Large intestine (tissue), 3 donors: ENCODE measurements at regions not wholly inside any gene's neighbourhood (a gene's known extent, or its start where the extent isn't known, plus 50 kb on each side); places are given as distances from the start of the nearest gene placed in this dataset.

Experiments
- DNase-seq, 2 donors: peaks; one replicate each; pipeline versions ENCODE4 v3.0.0 to v3.0.0-alpha.2; 2013
- H3K27ac ChIP-seq: one replicate; pipeline ENCODE4 v1.5.1; 2013; ENCODE audit warnings: low read length
- H3K27me3 ChIP-seq: 2 replicates; pipeline ENCODE4 v1.6.1; 2013; ENCODE audit warnings: low read length; ENCODE audit not compliant: control insufficient read depth, insufficient read depth
- H3K36me3 ChIP-seq: 2 replicates; pipeline ENCODE4 v1.6.1; 2013; ENCODE audit warnings: low read length; ENCODE audit not compliant: control insufficient read depth, insufficient read depth
- H3K4me1 ChIP-seq: one replicate; pipeline ENCODE4 v1.6.1; 2013; ENCODE audit warnings: low read length; ENCODE audit not compliant: control insufficient read depth, insufficient read depth
- H3K4me3 ChIP-seq: one replicate; pipeline ENCODE4 v1.5.1; 2013; ENCODE audit warnings: low read length
- H3K9me3 ChIP-seq: one replicate; pipeline ENCODE4 v1.6.1; 2013; ENCODE audit warnings: mild to moderate bottlenecking, low read depth, low read length, moderate library complexity; ENCODE audit not compliant: control insufficient read depth
- WGBS: methylation state at CpG from one replicate; pipeline ENCODE4 v1.1.5; 2013; ENCODE audit warnings: low lambda C conversion rate; ENCODE audit not compliant: insufficient coverage; 5-methylcytosine and 5-hydroxymethylcytosine counted together

GRCh38 chr14:39880965-39881364, 448.7 kb upstream of the FBXO33 start:
- Histone ChIP-seq H3K4me1 (peaks cover 12% of the 10 kb centered on the region), H3K9me3 (no peaks in the 10 kb centered on the region), H3K4me3 (no peak overlapping the region), H3K36me3 (no peaks in the 10 kb centered on the region), H3K27me3 (no peaks in the 10 kb centered on the region), H3K27ac (no peak overlapping the region)
- WGBS = no CpG with 5 or more reads among the region's 1 CpG
- no peak for DNase-seq

GRCh38 chr14:39880106-39880695, 448.0 kb upstream of the FBXO33 start:
- no peaks in the 10 kb centered on the region for H3K27me3 ChIP-seq
- no peak overlapping the region for H3K27ac ChIP-seq
- no peak for DNase-seq
- H3K4me3 ChIP-seq = no peak overlapping the region
- H3K4me1 ChIP-seq = peaks cover 14% of the 10 kb centered on the region
- H3K9me3 ChIP-seq = no peaks in the 10 kb centered on the region
- no CpG with 5 or more reads among the region's 1 CpG for WGBS
- no peaks in the 10 kb centered on the region for H3K36me3 ChIP-seq

DNA sequence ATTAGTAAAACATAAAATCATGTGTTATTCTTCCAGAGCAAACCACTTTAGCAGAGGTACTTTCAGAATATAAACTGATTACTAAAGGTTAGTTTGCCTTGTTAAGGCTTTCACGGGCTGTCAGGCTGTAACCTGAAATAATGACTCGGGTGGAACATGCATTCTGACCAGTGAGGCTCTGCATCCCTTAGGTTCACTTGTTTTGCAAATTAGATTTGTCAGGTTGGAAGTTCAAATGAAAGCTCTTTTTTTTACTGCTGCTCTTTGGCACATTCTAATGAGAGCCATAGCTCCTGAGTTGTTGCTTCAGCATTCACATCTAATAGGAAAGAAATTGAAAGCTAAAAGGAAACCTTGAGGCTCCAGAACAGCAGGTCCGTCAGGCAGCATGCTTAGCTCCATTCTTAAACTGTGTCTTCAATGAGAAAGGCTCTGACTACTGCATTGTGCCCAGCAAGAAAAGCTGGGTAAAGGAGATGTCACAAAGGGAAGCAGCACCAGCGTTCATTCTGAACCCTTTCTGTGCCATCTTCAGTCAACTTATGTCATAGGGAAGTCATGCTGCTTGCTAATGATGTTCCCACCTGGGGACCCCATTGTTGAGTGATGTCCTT, 445.5 kb upstream of the FBXO33 start:
- peak in 1 of 2 donors; percentile 34 for DNase-seq
- no CpG with 5 or more reads among the region's 4 CpGs for WGBS
- Histone ChIP-seq H3K9me3 (no peaks in the 10 kb centered on the region), H3K27ac (peak overlapping the region; percentile 68), H3K4me1 (peaks cover 24% of the 10 kb centered on the region), H3K4me3 (no peak overlapping the region), H3K36me3 (no peaks in the 10 kb centered on the region), H3K27me3 (no peaks in the 10 kb centered on the region)

- Histone ChIP-seq H3K4me3 (no peak overlapping the region), H3K4me1 (peaks cover 24% of the 10 kb centered on the region), H3K27ac (peak overlapping the region; percentile 68), H3K36me3 (no peaks in the 10 kb centered on the region), H3K9me3 (no peaks in the 10 kb centered on the region), H3K27me3 (no peaks in the 10 kb centered on the region)
- no CpG with 5 or more reads among the region's 1 CpG for WGBS
- DNase-seq = no peak
These were observed 444.7 kb upstream of the FBXO33 start for GRCh38 chr14:39876916-39877315.

DNA sequence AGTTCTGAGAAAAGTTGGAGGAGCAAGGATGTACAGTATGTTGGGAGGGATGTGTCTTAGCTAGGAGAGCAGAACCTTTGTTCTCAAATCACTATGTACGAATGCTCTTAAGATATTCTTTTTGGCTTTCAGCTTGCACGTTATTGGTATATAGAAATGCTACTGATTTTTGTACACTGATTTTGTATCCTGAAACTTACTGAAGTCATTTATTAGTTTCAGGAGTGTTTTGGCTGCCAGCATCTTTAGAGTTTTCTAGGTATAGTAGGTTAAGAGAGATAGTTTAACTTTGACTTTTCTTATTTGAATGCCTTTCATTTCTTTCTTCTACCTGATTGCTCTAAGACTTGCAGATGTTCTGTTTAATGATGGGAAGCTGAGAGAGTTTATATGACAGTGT, 442.8 kb upstream of the FBXO33 start:
- no peak overlapping the region for H3K4me3 ChIP-seq
- WGBS = no CpG with 5 or more reads among the region's 2 CpGs

GRCh38 chr14:39873791-39874190, 441.6 kb upstream of the FBXO33 start:
- Histone ChIP-seq H3K36me3 (no peaks in the 10 kb centered on the region), H3K4me3 (no peak overlapping the region), H3K4me1 (peaks cover 24% of the 10 kb centered on the region), H3K27ac (peak overlapping the region; percentile 38), H3K27me3 (no peaks in the 10 kb centered on the region), H3K9me3 (no peaks in the 10 kb centered on the region)
- WGBS = 17% methylated on average over 1 of the region's 1 CpG
- DNase-seq = peak; percentile 34 to 73

More for the DNA sequence above, 442.8 kb upstream of the FBXO33 start:
- Histone ChIP-seq H3K4me1 (peaks cover 24% of the 10 kb centered on the region), H3K9me3 (no peaks in the 10 kb centered on the region), H3K27me3 (no peaks in the 10 kb centered on the region), H3K36me3 (no peaks in the 10 kb centered on the region), H3K27ac (no peak overlapping the region)
- no peak for DNase-seq

GRCh38 chr14:39868949-39869348, 436.7 kb upstream of the FBXO33 start:
- peaks cover 6% of the 10 kb centered on the region for H3K4me1 ChIP-seq
- H3K9me3 ChIP-seq = no peaks in the 10 kb centered on the region
- DNase-seq = no peak
- no peak overlapping the region for H3K4me3 ChIP-seq
- no peaks in the 10 kb centered on the region for H3K27me3 ChIP-seq
- no peak overlapping the region for H3K27ac ChIP-seq
- no peaks in the 10 kb centered on the region for H3K36me3 ChIP-seq
- 80% methylated on average over 1 of the region's 1 CpG for WGBS

- no CpG with 5 or more reads among the region's 3 CpGs for WGBS
- Histone ChIP-seq H3K27ac (no peak overlapping the region), H3K36me3 (no peaks in the 10 kb centered on the region), H3K4me3 (no peak overlapping the region), H3K27me3 (no peaks in the 10 kb centered on the region), H3K9me3 (no peaks in the 10 kb centered on the region), H3K4me1 (peaks cover 11% of the 10 kb centered on the region)
- DNase-seq = no peak
These were observed 436.0 kb upstream of the FBXO33 start for GRCh38 chr14:39868251-39868650.

DNA sequence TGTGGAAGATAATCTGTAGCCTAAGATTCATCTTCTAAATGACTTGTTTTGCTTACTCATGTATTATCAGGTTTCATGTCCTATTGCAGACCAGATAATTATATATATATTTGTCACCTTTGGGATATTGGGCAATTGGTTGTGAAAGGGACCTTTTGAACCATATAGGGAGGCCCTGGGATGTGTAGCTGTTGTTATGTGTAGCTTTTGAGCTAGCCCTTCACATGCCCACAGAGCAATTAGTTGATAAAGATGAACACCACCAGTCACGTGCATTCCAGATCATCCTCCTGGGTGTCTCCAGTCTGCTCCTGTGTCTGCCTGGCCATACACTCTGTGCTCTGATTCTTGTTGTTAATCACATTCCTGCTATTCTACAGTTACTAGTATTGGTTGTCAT, 431.2 kb upstream of the FBXO33 start:
- no peaks in the 10 kb centered on the region for H3K27me3 ChIP-seq
- H3K36me3 ChIP-seq = no peaks in the 10 kb centered on the region
- H3K9me3 ChIP-seq = no peaks in the 10 kb centered on the region
- DNase-seq = peak; percentile 80 to 86
- H3K4me3 ChIP-seq = no peak overlapping the region
- peaks cover 41% of the 10 kb centered on the region for H3K4me1 ChIP-seq
- WGBS = no CpG with 5 or more reads among the region's 1 CpG
- H3K27ac ChIP-seq = peak overlapping the region; percentile 70

DNA sequence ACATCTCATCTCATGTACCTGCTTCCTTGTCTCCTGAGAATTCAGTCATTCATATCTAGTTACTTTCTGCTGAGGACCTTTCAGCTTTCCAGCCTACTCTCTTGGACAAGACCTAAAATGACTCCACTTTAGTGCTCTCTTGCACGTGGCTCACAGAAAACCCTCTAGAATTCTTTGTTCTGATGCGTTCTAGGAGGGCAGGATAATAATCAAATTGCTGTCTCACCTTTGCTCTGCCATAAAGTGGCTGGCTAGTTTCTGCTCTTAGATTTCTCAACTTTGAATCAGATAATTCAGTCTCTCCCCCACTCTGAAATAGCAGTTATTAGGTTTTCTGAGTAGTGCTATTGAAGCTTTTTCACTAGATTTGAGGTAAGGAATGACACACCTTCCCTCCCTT, 429.5 kb upstream of the FBXO33 start:
- no peaks in the 10 kb centered on the region for H3K36me3 ChIP-seq
- WGBS = no CpG with 5 or more reads among the region's 2 CpGs
- H3K4me1 ChIP-seq = peaks cover 43% of the 10 kb centered on the region
- no peaks in the 10 kb centered on the region for H3K27me3 ChIP-seq
- H3K4me3 ChIP-seq = no peak overlapping the region
- DNase-seq = peak; percentile 72 to 83
- H3K9me3 ChIP-seq = no peaks in the 10 kb centered on the region
- peak overlapping the region; percentile 68 for H3K27ac ChIP-seq

DNA sequence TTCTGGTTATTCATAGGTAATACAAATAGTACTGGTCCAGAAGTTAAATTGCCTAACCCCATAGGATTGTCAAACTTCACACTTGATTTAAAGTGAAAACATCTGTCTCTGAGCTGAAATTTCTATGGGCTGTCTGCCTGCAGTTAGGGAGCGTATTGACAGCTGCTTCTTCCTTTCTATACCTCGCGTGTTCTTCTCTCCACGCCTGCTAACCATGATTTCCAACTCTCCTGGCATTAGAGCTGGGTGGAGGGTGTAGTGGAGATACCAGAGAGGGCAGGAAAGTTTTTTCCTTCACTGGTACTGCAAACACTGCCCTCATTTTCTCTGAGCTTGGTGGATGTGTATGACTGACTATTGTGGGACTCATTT, 429.0 kb upstream of the FBXO33 start:
- Histone ChIP-seq H3K27ac (peak overlapping the region; percentile 68), H3K27me3 (no peaks in the 10 kb centered on the region), H3K9me3 (no peaks in the 10 kb centered on the region), H3K4me3 (no peak overlapping the region), H3K36me3 (no peaks in the 10 kb centered on the region), H3K4me1 (peaks cover 43% of the 10 kb centered on the region)
- no peak for DNase-seq
- WGBS = no CpG with 5 or more reads among the region's 4 CpGs
